ENCODE measurements at regions not wholly inside any gene's neighbourhood (a gene's known extent, or its start where the extent isn't known, plus 50 kb on each side); places are given as distances from the start of the nearest gene placed in this dataset.

DNA sequence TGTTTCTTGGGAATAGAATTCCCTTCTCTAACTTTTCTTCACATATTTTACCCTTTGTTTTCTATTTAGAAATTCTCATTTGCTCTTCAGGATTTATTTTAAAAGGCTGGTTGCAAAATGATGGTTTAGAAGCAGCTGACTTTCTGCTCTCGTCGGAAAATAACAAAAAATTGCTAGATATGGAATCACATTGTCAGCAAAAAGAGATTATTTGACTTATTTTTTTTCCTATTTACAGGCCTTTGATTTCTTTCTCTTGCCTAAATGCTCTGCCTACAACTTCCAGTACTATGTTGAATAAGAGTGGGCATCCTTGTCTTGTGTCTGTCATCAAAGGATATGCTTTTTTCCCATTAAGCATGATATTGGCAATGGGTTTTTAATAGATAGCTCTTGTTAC is 1619.1 kb upstream of the ACO1 start:
- TF ChIP-seq, protein P1, sequence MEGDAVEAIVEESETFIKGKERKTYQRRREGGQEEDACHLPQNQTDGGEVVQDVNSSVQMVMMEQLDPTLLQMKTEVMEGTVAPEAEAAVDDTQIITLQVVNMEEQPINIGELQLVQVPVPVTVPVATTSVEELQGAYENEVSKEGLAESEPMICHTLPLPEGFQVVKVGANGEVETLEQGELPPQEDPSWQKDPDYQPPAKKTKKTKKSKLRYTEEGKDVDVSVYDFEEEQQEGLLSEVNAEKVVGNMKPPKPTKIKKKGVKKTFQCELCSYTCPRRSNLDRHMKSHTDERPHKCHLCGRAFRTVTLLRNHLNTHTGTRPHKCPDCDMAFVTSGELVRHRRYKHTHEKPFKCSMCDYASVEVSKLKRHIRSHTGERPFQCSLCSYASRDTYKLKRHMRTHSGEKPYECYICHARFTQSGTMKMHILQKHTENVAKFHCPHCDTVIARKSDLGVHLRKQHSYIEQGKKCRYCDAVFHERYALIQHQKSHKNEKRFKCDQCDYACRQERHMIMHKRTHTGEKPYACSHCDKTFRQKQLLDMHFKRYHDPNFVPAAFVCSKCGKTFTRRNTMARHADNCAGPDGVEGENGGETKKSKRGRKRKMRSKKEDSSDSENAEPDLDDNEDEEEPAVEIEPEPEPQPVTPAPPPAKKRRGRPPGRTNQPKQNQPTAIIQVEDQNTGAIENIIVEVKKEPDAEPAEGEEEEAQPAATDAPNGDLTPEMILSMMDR (IDR thresholded peaks at IDR 0.05): no peak
- no peak for TF ChIP-seq POLR2A (IDR thresholded peaks at IDR 0.05)

Measured in testis (tissue), 2 donors.